ENCODE measurements at regions not wholly inside any gene's neighbourhood (a gene's known extent, or its start where the extent isn't known, plus 50 kb on each side); places are given as distances from the start of the nearest gene placed in this dataset.

- TF ChIP-seq CTCF (IDR thresholded peaks at IDR 0.05) = no peak
- no peak for TF ChIP-seq POLR2A (IDR thresholded peaks at IDR 0.05)
- TF ChIP-seq POLR2AphosphoS5 (IDR thresholded peaks at IDR 0.05) = no peak
These were observed 325.5 kb upstream of the RTL1 start for GRCh38 chr14:101228949-101229541.
